A549 (cell line): ENCODE measurements at regions not wholly inside any gene's neighbourhood (a gene's known extent, or its start where the extent isn't known, plus 50 kb on each side); places are given as distances from the start of the nearest gene placed in this dataset.

Experiments used
- ATAC-seq, 2 experiments: fragments of 200-7000 bp in 1 of 2; fragments of >200 bp in 1 of 2; cut with Nextera tagmentation in 1 of 2; cut with Tn5 transposase in 1 of 2; 3 replicates each; pipeline versions ENCODE4 v1.8.0 to v1.9.1; 2018 to 2020; ENCODE audit warnings: mild to moderate bottlenecking in 1 of 2, moderate library complexity in 1 of 2
- CTCF ChIA-PET: fragments of 300-600 bp; sonication (Branson Sonifier 250); formaldehyde crosslinking; extraction: SDS; loops from one replicate; lab custom pipeline; 2021; ENCODE audit warnings: antibody characterized with exemption, inconsistent platforms; lab: Yijun Ruan, JAX
- POLR2A ChIA-PET: fragments of 350-600 bp; formaldehyde crosslinking; extraction: SDS; loops from one replicate; lab custom pipeline; 2021; ENCODE audit warnings: antibody characterized with exemption, inconsistent platforms; lab: Yijun Ruan, JAX
- DNase-seq, 2 experiments: peaks; one replicate each; pipeline versions ENCODE4 v3.0.0 to v3.0.0-alpha.2; 2011 to 2016; ENCODE audit warnings: low read depth in 1 of 2, low spot score in 1 of 2
- FAIRE-seq: peaks from 2 replicates; lab custom pipeline; 2011; peaks lifted over from hg19 to GRCh38; lab: Jason Lieb, UNC
- H3K27ac ChIP-seq, 2 experiments: fragments of >200 bp; sonication (Bioruptor Twin); formaldehyde crosslinking; 3 replicates each; pipeline ENCODE4 v1.5.1; 2016 to 2017
- H3K4me1 ChIP-seq: fragments of >200 bp; sonication (Bioruptor Twin); formaldehyde crosslinking; 3 replicates; pipeline ENCODE4 v1.6.1; 2016
- H3K4me2 ChIP-seq: fragments of >200 bp; sonication (Bioruptor Twin); formaldehyde crosslinking; 3 replicates; pipeline ENCODE4 v1.6.1; 2016
- H3K4me3 ChIP-seq: fragments of >200 bp; sonication (Bioruptor Twin); formaldehyde crosslinking; 3 replicates; pipeline ENCODE4 v1.5.1; 2016
- H3K9me3 ChIP-seq: fragments of >200 bp; sonication (Bioruptor Twin); formaldehyde crosslinking; 3 replicates; pipeline ENCODE4 v1.6.1; 2016
- BHLHE40 ChIP-seq: IDR thresholded peaks from 2 replicates; pipeline ENCODE4 v1.6.1; 2012; ENCODE audit warnings: low read depth, low read length, inconsistent platforms
- CBX8 ChIP-seq: fragments of 200-600 bp; sonication (generic); IDR thresholded peaks from 2 replicates; pipeline ENCODE4 v1.6.1; 2016
- CHD2 ChIP-seq: fragments of 150-350 bp; IDR thresholded peaks from 2 replicates; pipeline ENCODE4 v1.6.1; 2014; ENCODE audit warnings: low read length; ENCODE audit not compliant: partially characterized antibody
- E2F6 ChIP-seq: IDR thresholded peaks from 2 replicates; pipeline ENCODE4 v1.6.1; 2012; ENCODE audit warnings: low read depth, borderline replicate concordance
- EHMT2 ChIP-seq: fragments of 200-600 bp; sonication (generic); IDR thresholded peaks from 2 replicates; pipeline ENCODE4 v1.6.1; 2016; ENCODE audit warnings: antibody characterized with exemption, low read depth, mild to moderate bottlenecking, moderate library complexity
- FOXS1 ChIP-seq: fragments of 250-450 bp; sonication (Bioruptor Pico); IDR thresholded peaks from 2 replicates; pipeline ENCODE4 v1.5.0; 2020; ENCODE audit warnings: mild to moderate bottlenecking, moderate library complexity
- GATA3 ChIP-seq: IDR thresholded peaks from 2 replicates; pipeline ENCODE4 v1.6.1; 2012; ENCODE audit warnings: borderline replicate concordance
- HDAC2 ChIP-seq: fragments of 200-600 bp; sonication (generic); IDR thresholded peaks from 2 replicates; pipeline ENCODE4 v1.6.1; 2016
- HES2 ChIP-seq: fragments of >200 bp; sonication (Bioruptor Twin); formaldehyde crosslinking; IDR thresholded peaks from 2 replicates; pipeline ENCODE4 v1.6.1; 2016
- HMGXB4 ChIP-seq: fragments of 250-450 bp; sonication (Bioruptor Pico); IDR thresholded peaks from 2 replicates; pipeline ENCODE4 v1.5.0; 2021; ENCODE audit warnings: mild to moderate bottlenecking, moderate library complexity, borderline replicate concordance
- HOXB5 ChIP-seq: fragments of 250-450 bp; sonication (Bioruptor Pico); IDR thresholded peaks from 2 replicates; pipeline ENCODE4 v1.5.0; 2020; ENCODE audit warnings: mild to moderate bottlenecking, moderate library complexity
- KDM5A ChIP-seq: fragments of 200-600 bp; sonication (generic); IDR thresholded peaks from 2 replicates; pipeline ENCODE4 v1.6.1; 2016; ENCODE audit warnings: antibody characterized with exemption, mild to moderate bottlenecking
- MAFK ChIP-seq: fragments of 450-650 bp; IDR thresholded peaks from 2 replicates; pipeline ENCODE4 v1.6.1; 2014; ENCODE audit not compliant: partially characterized antibody
- MAX ChIP-seq: IDR thresholded peaks from 2 replicates; pipeline ENCODE4 v1.6.1; 2012
- NFE2L2 ChIP-seq: fragments of 150-350 bp; conservative IDR thresholded peaks from 2 replicates; pipeline ENCODE4 v1.6.1; 2014; ENCODE audit warnings: low read length
- NPAS2 ChIP-seq: fragments of 250-450 bp; sonication (Bioruptor Pico); IDR thresholded peaks from 2 replicates; pipeline ENCODE4 v1.8.0; 2022; ENCODE audit warnings: mild to moderate bottlenecking, moderate library complexity, borderline replicate concordance
- NR3C1 ChIP-seq: fragments of >200 bp; sonication (Bioruptor Twin); formaldehyde crosslinking; IDR thresholded peaks from 3 replicates; pipeline ENCODE4 v1.6.1; 2017
- PBX3 ChIP-seq: IDR thresholded peaks from 2 replicates; pipeline ENCODE4 v1.6.1; 2012
- PHF8 ChIP-seq: fragments of 200-600 bp; sonication (generic); IDR thresholded peaks from 2 replicates; pipeline ENCODE4 v1.6.1; 2016; ENCODE audit warnings: low read depth, mild to moderate bottlenecking, antibody characterized with exemption, moderate library complexity, borderline replicate concordance
- POLR2AphosphoS2 ChIP-seq: conservative IDR thresholded peaks from 2 replicates; pipeline ENCODE4 v1.6.1; 2012; ENCODE audit warnings: low read length, improper control_type of control experiment, inconsistent platforms
- RAD21 ChIP-seq, 2 experiments: fragments of >200 bp in 1 of 2; sonication (Bioruptor Twin) in 1 of 2; formaldehyde crosslinking in 1 of 2; IDR thresholded peaks in 1 of 2; conservative IDR thresholded peaks in 1 of 2; 2 replicates in 1 of 2; 3 replicates in 1 of 2; pipeline ENCODE4 v1.6.1; 2012 to 2018; ENCODE audit warnings: inconsistent platforms in 1 of 2
- RARB ChIP-seq: fragments of 250-450 bp; sonication (Bioruptor Pico); IDR thresholded peaks from 2 replicates; pipeline ENCODE4 v1.8.0; 2021; ENCODE audit warnings: mild to moderate bottlenecking, moderate library complexity
- SREBF2 ChIP-seq: fragments of 450-650 bp; IDR thresholded peaks from 2 replicates; pipeline ENCODE4 v1.6.1; 2014; ENCODE audit warnings: mild to moderate bottlenecking, moderate library complexity
- TP53 ChIP-seq: fragments of 250-450 bp; sonication (Bioruptor Pico); IDR thresholded peaks from 2 replicates; pipeline ENCODE4 v1.5.0; 2021; ENCODE audit warnings: mild to moderate bottlenecking, moderate library complexity
- ZFP36 ChIP-seq: fragments of 450-650 bp; IDR thresholded peaks from 2 replicates; pipeline ENCODE4 v1.6.1; 2014; ENCODE audit warnings: borderline replicate concordance; ENCODE audit not compliant: partially characterized antibody
- WGBS: methylation state at CpG from one replicate; pipeline ENCODE4 v1.1.6; 2017; ENCODE audit errors: missing lambda C conversion rate; 5-methylcytosine and 5-hydroxymethylcytosine counted together

- no peak for FAIRE-seq
Measured at GRCh38 chr11:91932151-91932821, 292.3 kb upstream of the FAT3 start.

GRCh38 chr11:91927448-91927847, 297.2 kb upstream of the FAT3 start:
- ChIA-PET CTCF (no interaction called here), POLR2A (no interaction called here)
- FAIRE-seq (no peak), ATAC-seq (no peak), DNase-seq (no peak)
- Histone ChIP-seq H3K9me3 (0 out of 3 replicates have a peak, but pooled peaks cover 4% of the 10 kb centered on the region), H3K4me1 (no peaks in the 10 kb centered on the region), H3K27ac (no peak overlapping the region), H3K4me3 (no peak overlapping the region), H3K4me2 (no peak overlapping the region)
- no peak for TF ChIP-seq CBX8
- 51% methylated on average over 2 of the region's 2 CpGs for WGBS

More at GRCh38 chr11:91932151-91932821, 292.3 kb upstream of the FAT3 start:
- Histone ChIP-seq H3K4me3 (no peak overlapping the region), H3K4me1 (no peaks in the 10 kb centered on the region), H3K27ac (no peak overlapping the region), H3K4me2 (no peak overlapping the region), H3K9me3 (no peaks in the 10 kb centered on the region)
- DNase-seq (no peak), ATAC-seq (no peak)
- CTCF ChIA-PET, result no interaction called here
- 51% methylated on average over 11 of the region's 11 CpGs for WGBS
- POLR2A ChIA-PET, result no interaction called here
- TF ChIP-seq FOXS1 (CRISPR knock-in tag), result no peak

- Histone ChIP-seq H3K4me2 (no peak overlapping the region), H3K4me1 (no peaks in the 10 kb centered on the region), H3K9me3 (0 out of 3 replicates have a peak, but pooled peaks cover 4% of the 10 kb centered on the region), H3K4me3 (no peak overlapping the region), H3K27ac (no peak overlapping the region)
- ATAC-seq, result no peak
- TF ChIP-seq GATA3 (no peak), EHMT2 (no peak), ZFP36 (no peak), KDM5A (no peak), E2F6 (no peak), NPAS2 (no peak), RARB (CRISPR knock-in tag) (no peak), PBX3 (no peak), NFE2L2 (no peak), MAX (no peak), PHF8 (no peak), HOXB5 (no peak)
- 13% methylated on average over 1 of the region's 1 CpG for WGBS
- no peak for FAIRE-seq
- DNase-seq, result no peak
- CTCF ChIA-PET, result no interaction called here
- POLR2A ChIA-PET, result no interaction called here
Measured at GRCh38 chr11:91926965-91927364, 297.7 kb upstream of the FAT3 start.

GRCh38 chr11:91922846-91923245, 301.8 kb upstream of the FAT3 start:
- no peak overlapping the region for H3K27ac ChIP-seq
- FAIRE-seq, result no peak
- no peak for TF ChIP-seq NPAS2
- no peak for TF ChIP-seq POLR2AphosphoS2
- TF ChIP-seq PHF8, result no peak
- TF ChIP-seq TP53 (CRISPR knock-in tag), result no peak
- no peak for TF ChIP-seq HES2
- TF ChIP-seq HDAC2, result no peak
- TF ChIP-seq SREBF2, result no peak
- no peak for TF ChIP-seq CHD2
- TF ChIP-seq NR3C1, result no peak
- no peak for TF ChIP-seq MAX
- no peak for TF ChIP-seq RAD21 (conservative IDR thresholded peaks at IDR 0.05 in 1 of 2, IDR thresholded peaks at IDR 0.05 in 1 of 2)
- no peak for TF ChIP-seq HMGXB4 (CRISPR knock-in tag)
- TF ChIP-seq BHLHE40, result no peak
- no peak for TF ChIP-seq HOXB5
- TF ChIP-seq FOXS1 (CRISPR knock-in tag), result no peak
- TF ChIP-seq MAFK, result no peak
- WGBS, result 17% methylated on average over 1 of the region's 1 CpG
- no peak for ATAC-seq
- H3K4me1 ChIP-seq, result no peaks in the 10 kb centered on the region
- ChIA-PET CTCF (no interaction called here), POLR2A (no interaction called here)
- H3K9me3 ChIP-seq, result 0 out of 3 replicates have a peak, but pooled peaks cover 4% of the 10 kb centered on the region
- H3K4me2 ChIP-seq, result no peak overlapping the region
- H3K4me3 ChIP-seq, result no peak overlapping the region
- no peak for DNase-seq
